Spinal cord (tissue), 9 donors: ENCODE measurements at regions not wholly inside any gene's neighbourhood (a gene's known extent, or its start where the extent isn't known, plus 50 kb on each side); places are given as distances from the start of the nearest gene placed in this dataset.

Experiments used
- DNase-seq, 6 donors: peaks; one replicate each; pipeline versions ENCODE4 v3.0.0 to v3.0.0-alpha.2; 2013 to 2015; ENCODE audit warnings: low spot score in 6 of 6, low read depth in 4 of 6
- H3K27ac ChIP-seq: one replicate; pipeline ENCODE4 v1.5.1; 2013; ENCODE audit warnings: low read depth, low read length, control low read depth
- H3K27me3 ChIP-seq: one replicate; pipeline ENCODE4 v1.6.1; 2013; ENCODE audit warnings: low read length; ENCODE audit not compliant: control insufficient read depth, insufficient read depth
- H3K36me3 ChIP-seq: one replicate; pipeline ENCODE4 v1.6.1; 2013; ENCODE audit warnings: low read length; ENCODE audit not compliant: control insufficient read depth, insufficient read depth
- H3K4me1 ChIP-seq: one replicate; pipeline ENCODE4 v1.6.1; 2013; ENCODE audit warnings: low read length; ENCODE audit not compliant: control insufficient read depth, insufficient read depth
- H3K4me3 ChIP-seq: one replicate; pipeline ENCODE4 v1.5.1; 2013; ENCODE audit warnings: low read depth, low read length, control low read depth
- H3K9me3 ChIP-seq: one replicate; pipeline ENCODE4 v1.6.1; 2013; ENCODE audit warnings: low read length; ENCODE audit not compliant: control insufficient read depth, insufficient read depth
- WGBS: methylation state at CpG from one replicate; pipeline ENCODE4 v1.1.5; 2013; ENCODE audit warnings: missing lambda C conversion rate; ENCODE audit not compliant: insufficient coverage; 5-methylcytosine and 5-hydroxymethylcytosine counted together
- donor health status: healthy.

GRCh38 chr9:129396365-129396708 lies 218.3 kb upstream of the IER5L start:
- H3K9me3 ChIP-seq = no peaks in the 10 kb centered on the region
- no peaks in the 10 kb centered on the region for H3K36me3 ChIP-seq
- peaks cover 58% of the 10 kb centered on the region for H3K4me1 ChIP-seq
- H3K4me3 ChIP-seq = no peak overlapping the region
- WGBS = 84% methylated on average over 1 of the region's 1 CpG
- no peak for DNase-seq
- H3K27me3 ChIP-seq = no peaks in the 10 kb centered on the region
- no peak overlapping the region for H3K27ac ChIP-seq

- Histone ChIP-seq H3K27me3 (no peaks in the 10 kb centered on the region), H3K4me3 (no peak overlapping the region), H3K9me3 (no peaks in the 10 kb centered on the region), H3K36me3 (no peaks in the 10 kb centered on the region), H3K4me1 (peaks cover 58% of the 10 kb centered on the region), H3K27ac (no peak overlapping the region)
- 76% methylated on average over 3 of the region's 3 CpGs for WGBS
- DNase-seq = no peak
These were observed 217.7 kb upstream of the IER5L start for GRCh38 chr9:129395633-129396364.

- no peak for DNase-seq
- H3K27ac ChIP-seq = peak overlapping the region; percentile 80
- H3K27me3 ChIP-seq = no peaks in the 10 kb centered on the region
- no peaks in the 10 kb centered on the region for H3K9me3 ChIP-seq
- H3K4me1 ChIP-seq = peaks cover 49% of the 10 kb centered on the region
- H3K4me3 ChIP-seq = no peak overlapping the region
- WGBS = 50% methylated on average over 3 of the region's 3 CpGs
- H3K36me3 ChIP-seq = no peaks in the 10 kb centered on the region
These were observed 216.8 kb upstream of the IER5L start for GRCh38 chr9:129394886-129395279.

- 18% methylated on average over 21 of the region's 25 CpGs for WGBS
- peaks cover 43% of the 10 kb centered on the region for H3K4me1 ChIP-seq
- H3K27me3 ChIP-seq = no peaks in the 10 kb centered on the region
- no peaks in the 10 kb centered on the region for H3K36me3 ChIP-seq
- no peak overlapping the region for H3K4me3 ChIP-seq
- H3K9me3 ChIP-seq = no peaks in the 10 kb centered on the region
- H3K27ac ChIP-seq = peak overlapping the region; percentile 80
- peak in 2 of 6 donors; percentile 85 to 95 for DNase-seq
These were observed 216.2 kb upstream of the IER5L start for GRCh38 chr9:129394061-129394885.

GRCh38 chr9:129393064-129393463 lies 215.0 kb upstream of the IER5L start:
- Histone ChIP-seq H3K4me1 (peaks cover 31% of the 10 kb centered on the region), H3K9me3 (no peaks in the 10 kb centered on the region), H3K27ac (no peak overlapping the region), H3K4me3 (no peak overlapping the region), H3K27me3 (no peaks in the 10 kb centered on the region), H3K36me3 (no peaks in the 10 kb centered on the region)
- 87% methylated on average over 3 of the region's 5 CpGs for WGBS
- DNase-seq = peak in 1 of 6 donors; percentile 7

- DNase-seq = no peak
These were observed 214.1 kb upstream of the IER5L start for GRCh38 chr9:129392093-129392541.

GRCh38 chr9:129391221-129391661 lies 213.2 kb upstream of the IER5L start:
- Histone ChIP-seq H3K4me1 (peaks cover 31% of the 10 kb centered on the region), H3K27me3 (no peaks in the 10 kb centered on the region), H3K36me3 (no peaks in the 10 kb centered on the region), H3K27ac (no peak overlapping the region), H3K4me3 (no peak overlapping the region), H3K9me3 (no peaks in the 10 kb centered on the region)
- DNase-seq = peak in 2 of 6 donors; percentile 43 to 75
- 48% methylated on average over 11 of the region's 12 CpGs for WGBS

More at GRCh38 chr9:129392093-129392541, 214.1 kb upstream of the IER5L start:
- H3K27ac ChIP-seq = no peak overlapping the region
- H3K4me1 ChIP-seq = peaks cover 28% of the 10 kb centered on the region
- no peaks in the 10 kb centered on the region for H3K27me3 ChIP-seq
- H3K36me3 ChIP-seq = no peaks in the 10 kb centered on the region
- WGBS = 63% methylated on average over 11 of the region's 12 CpGs
- H3K9me3 ChIP-seq = no peaks in the 10 kb centered on the region
- H3K4me3 ChIP-seq = no peak overlapping the region

GRCh38 chr9:129390541-129390940 lies 212.5 kb upstream of the IER5L start:
- 86% methylated on average over 1 of the region's 3 CpGs for WGBS
- H3K27ac ChIP-seq = no peak overlapping the region
- H3K36me3 ChIP-seq = no peaks in the 10 kb centered on the region
- H3K4me1 ChIP-seq = peaks cover 31% of the 10 kb centered on the region
- no peaks in the 10 kb centered on the region for H3K27me3 ChIP-seq
- no peaks in the 10 kb centered on the region for H3K9me3 ChIP-seq
- H3K4me3 ChIP-seq = no peak overlapping the region
- DNase-seq = no peak

GRCh38 chr9:129387822-129388221 lies 209.8 kb upstream of the IER5L start:
- 60% methylated on average over 1 of the region's 3 CpGs for WGBS
- H3K27me3 ChIP-seq = no peaks in the 10 kb centered on the region
- H3K9me3 ChIP-seq = no peaks in the 10 kb centered on the region
- peaks cover 29% of the 10 kb centered on the region for H3K4me1 ChIP-seq
- H3K27ac ChIP-seq = no peak overlapping the region
- DNase-seq = no peak
- no peaks in the 10 kb centered on the region for H3K36me3 ChIP-seq
- no peak overlapping the region for H3K4me3 ChIP-seq
